GM12878 (cell line): ENCODE measurements at regions not wholly inside any gene's neighbourhood (a gene's known extent, or its start where the extent isn't known, plus 50 kb on each side); places are given as distances from the start of the nearest gene placed in this dataset.

Experiments used
- ATAC-seq: fragments of 200-7000 bp; cut with Tn5 transposase; 3 replicates; pipeline ENCODE4 v1.9.1; 2020; ENCODE audit warnings: mild to moderate bottlenecking, moderate library complexity
- BruUV-seq: library from RNA; stranded (reverse); fragments of 400-500 nt; replicated peaks from 2 replicates; lab custom pipeline; 2021; lab: Mats Ljungman, UMichigan
- CTCF ChIA-PET: fragments of 300-600 bp; sonication (Branson Sonifier 250); formaldehyde crosslinking; extraction: SDS; loops from one replicate; lab custom pipeline; 2021; ENCODE audit warnings: inconsistent platforms; lab: Yijun Ruan, JAX
- POLR2A ChIA-PET: fragments of 350-600 bp; formaldehyde crosslinking; extraction: SDS; loops from one replicate; lab custom pipeline; 2021; ENCODE audit warnings: inconsistent platforms; lab: Charles Lee
- RAD21 ChIA-PET: fragments of 300-600 bp; sonication (Branson Sonifier 250); formaldehyde crosslinking; loops from one replicate; lab custom pipeline; 2023; ENCODE audit warnings: antibody characterized with exemption; ENCODE audit not compliant: unreplicated experiment; lab: Charles Lee
- SMC1A ChIA-PET: fragments of 300-600 bp; sonication (Branson Sonifier 250); formaldehyde crosslinking; loops from one replicate; lab custom pipeline; 2023; ENCODE audit not compliant: unreplicated experiment, uncharacterized antibody; lab: Charles Lee
- DNase-seq: peaks from one replicate; pipeline ENCODE4 v3.0.0-alpha.2; 2011; ENCODE audit warnings: low read depth, low spot score
- FAIRE-seq: peaks from 3 replicates; lab custom pipeline; 2011; peaks lifted over from hg19 to GRCh38; lab: Jason Lieb, UNC
- H2AFZ ChIP-seq: 2 replicates; pipeline ENCODE4 v1.6.0; 2011; ENCODE audit warnings: low read depth, low read length, control low read depth; ENCODE audit not compliant: control insufficient read depth
- H3K27ac ChIP-seq: 2 replicates; pipeline ENCODE4 v1.5.1; 2011; ENCODE audit warnings: control low read depth; ENCODE audit not compliant: control insufficient read depth, insufficient read depth
- H3K27me3 ChIP-seq, 2 experiments: replicated peaks in 1 of 2; 2 replicates each; pipeline versions ENCODE4 v1.6.0 to v1.6.1; 2011; ENCODE audit warnings: low read length in 1 of 2; ENCODE audit not compliant: control insufficient read depth in 2 of 2, insufficient read depth in 2 of 2
- H3K36me3 ChIP-seq, 2 experiments: 2 replicates each; pipeline ENCODE4 v1.5.1; 2011; ENCODE audit warnings: low read length in 1 of 2; ENCODE audit not compliant: control insufficient read depth in 2 of 2, insufficient read depth in 2 of 2
- H3K4me1 ChIP-seq: 2 replicates; pipeline ENCODE4 v1.6.1; 2011; ENCODE audit warnings: mild to moderate bottlenecking, low read length, moderate library complexity, mixed read lengths; ENCODE audit not compliant: control insufficient read depth, insufficient read depth
- H3K4me2 ChIP-seq: 2 replicates; pipeline ENCODE4 v1.6.0; 2011; ENCODE audit warnings: control low read depth; ENCODE audit not compliant: control insufficient read depth, insufficient read depth
- H3K4me3 ChIP-seq: fragments of 200-600 bp; sonication (generic); 2 replicates; pipeline ENCODE4 v1.5.1; 2016
- H3K79me2 ChIP-seq: 2 replicates; pipeline ENCODE4 v1.6.0; 2011; ENCODE audit warnings: low read length; ENCODE audit not compliant: control insufficient read depth, insufficient read depth
- H3K9ac ChIP-seq: 2 replicates; pipeline ENCODE4 v1.8.0; 2011; ENCODE audit warnings: low read length, control low read depth, mixed read lengths; ENCODE audit not compliant: control insufficient read depth, insufficient read depth
- H3K9me3 ChIP-seq: replicated peaks from 3 replicates; pipeline ENCODE4 v1.5.1; 2011; ENCODE audit warnings: mild to moderate bottlenecking, low read length; ENCODE audit not compliant: control insufficient read depth, insufficient read depth
- H4K20me1 ChIP-seq: 2 replicates; pipeline ENCODE4 v1.6.0; 2011; ENCODE audit not compliant: control insufficient read depth, insufficient read depth
- ATF3 ChIP-seq: IDR thresholded peaks from 2 replicates; pipeline ENCODE4 v1.6.1; 2011; ENCODE audit warnings: low read depth, mild to moderate bottlenecking, low read length, moderate library complexity, borderline replicate concordance; ENCODE audit errors: extremely low read depth
- BRCA1 ChIP-seq: IDR thresholded peaks from 2 replicates; pipeline ENCODE4 v1.6.1; 2011; ENCODE audit warnings: low read depth, low read length, improper control_type of control experiment
- EGR1 ChIP-seq, 2 experiments: IDR thresholded peaks; 1 replicate in 1 of 2; 2 replicates in 1 of 2; pipeline ENCODE4 v1.6.1; 2011 to 2012; ENCODE audit warnings: low read depth in 2 of 2, low read length in 2 of 2, borderline replicate concordance in 1 of 2, mild to moderate bottlenecking in 1 of 2, moderate library complexity in 1 of 2
- KAT2A ChIP-seq: conservative IDR thresholded peaks from 2 replicates; pipeline ENCODE4 v1.6.1; 2011; ENCODE audit warnings: low read depth, low read length; ENCODE audit not compliant: control insufficient read depth
- MTA3 ChIP-seq: IDR thresholded peaks from 2 replicates; pipeline ENCODE4 v1.6.1; 2012; ENCODE audit warnings: low read length, inconsistent platforms, borderline replicate concordance
- RAD51 ChIP-seq: fragments of 450-650 bp; IDR thresholded peaks from 2 replicates; pipeline ENCODE4 v1.6.1; 2016; ENCODE audit warnings: moderate library complexity, mild to moderate bottlenecking, inconsistent platforms
- RFX5 ChIP-seq: IDR thresholded peaks from 2 replicates; pipeline ENCODE4 v1.6.1; 2011; ENCODE audit warnings: low read depth, low read length, improper control_type of control experiment
- TCF3 ChIP-seq: IDR thresholded peaks from 2 replicates; pipeline ENCODE4 v1.6.1; 2012; ENCODE audit warnings: low read depth, mild to moderate bottlenecking, low read length, borderline replicate concordance; ENCODE audit not compliant: insufficient read depth
- WGBS: methylation state at CpG from one replicate; pipeline ENCODE4 v1.1.6; 2016; ENCODE audit warnings: low lambda C conversion rate; ENCODE audit not compliant: insufficient replicate concordance, insufficient coverage; ENCODE audit errors: missing lambda C conversion rate; 5-methylcytosine and 5-hydroxymethylcytosine counted together
- in situ Hi-C: fragments of 300-500 bp; cut with MboI; formaldehyde crosslinking; loops from 9 replicates; pipeline ENCODE4 v1.14.3; 2018; ENCODE audit warnings: mixed read lengths
- intact Hi-C: fragments of 100-400 bp; cut with micrococcal nuclease; formaldehyde crosslinking; loops from one replicate; pipeline ENCODE4 v1.14.2; 2022; ENCODE audit not compliant: unreplicated experiment

- ChIA-PET RAD21 (no interaction called here), SMC1A (no interaction called here), POLR2A (no interaction called here), CTCF (no interaction called here)
- H3K4me3 ChIP-seq, result no peak overlapping the region
- H3K9me3 ChIP-seq, result no peaks in the 10 kb centered on the region; the same call in 2 of the 3 replicates
- no peak for TF ChIP-seq RFX5
- no peak for TF ChIP-seq EGR1 (IDR thresholded peaks at IDR 0.05; ENCODE audit: borderline replicate concordance in 1 of 2, low read depth in 2 of 2, low read length in 2 of 2)
- no peak for TF ChIP-seq BRCA1
- TF ChIP-seq RAD51, result no peak
- TF ChIP-seq KAT2A, result no peak
- no peak for TF ChIP-seq TCF3
- TF ChIP-seq MTA3, result no peak
- TF ChIP-seq ATF3, result no peak
- no peaks in the 10 kb centered on the region for H3K79me2 ChIP-seq
- FAIRE-seq (no peak), DNase-seq (no peak), ATAC-seq (no peak)
- H3K4me2 ChIP-seq, result no peak overlapping the region
- in situ Hi-C loops, result no loop called here
- no peaks in the 10 kb centered on the region for H4K20me1 ChIP-seq
- H3K27ac ChIP-seq, result no peak overlapping the region
- H3K4me1 ChIP-seq, result no peaks in the 10 kb centered on the region
- no peaks in the 10 kb centered on the region for H3K27me3 ChIP-seq
- no peak overlapping the region for H3K9ac ChIP-seq
- no peak overlapping the region for H2AFZ ChIP-seq
- WGBS, result 23% methylated on average over 2 of the region's 2 CpGs
- H3K36me3 ChIP-seq, result no peaks in the 10 kb centered on the region
- no TSS peak for BruUV-seq
- intact Hi-C loops, result no loop called here
Measured at GRCh38 chr2:48036312-48036711, 130.0 kb upstream of the FBXO11 start.
